Type B pancreatic cell (in vitro differentiated cells): ENCODE measurements at regions not wholly inside any gene's neighbourhood (a gene's known extent, or its start where the extent isn't known, plus 50 kb on each side); places are given as distances from the start of the nearest gene placed in this dataset.

Experiments used
- DNase-seq: peaks from one replicate; pipeline ENCODE4 v3.0.0; 2021; ENCODE audit warnings: mixed read lengths; ENCODE audit not compliant: unreplicated experiment; ENCODE audit errors: extremely low spot score
- H3K27ac Mint-ChIP-seq: 2 replicates; pipeline ENCODE4 v1.8.0; 2021; ENCODE audit warnings: mild to moderate bottlenecking, mixed read lengths
- H3K27me3 Mint-ChIP-seq: 2 replicates; pipeline ENCODE4 v1.8.0; 2021; ENCODE audit warnings: mixed read lengths
- H3K36me3 Mint-ChIP-seq: 2 replicates; pipeline ENCODE4 v1.8.0; 2021; ENCODE audit warnings: mixed read lengths
- H3K4me1 Mint-ChIP-seq: one replicate; pipeline ENCODE4 v1.8.0; 2021; ENCODE audit warnings: mixed read lengths; ENCODE audit not compliant: unreplicated experiment
- H3K4me3 Mint-ChIP-seq: 2 replicates; pipeline ENCODE4 v1.8.0; 2021; ENCODE audit warnings: mild to moderate bottlenecking, mixed read lengths
- H3K9me3 Mint-ChIP-seq: 2 replicates; pipeline ENCODE4 v1.8.0; 2021; ENCODE audit warnings: mixed read lengths
- TF ChIP-seq, protein P1 (sequence below): fragments of 200-600 bp; sonication (generic); conservative IDR thresholded peaks from 2 replicates; pipeline ENCODE4 v1.5.0; 2021; ENCODE audit warnings: antibody characterized with exemption, mild to moderate bottlenecking

DNA sequence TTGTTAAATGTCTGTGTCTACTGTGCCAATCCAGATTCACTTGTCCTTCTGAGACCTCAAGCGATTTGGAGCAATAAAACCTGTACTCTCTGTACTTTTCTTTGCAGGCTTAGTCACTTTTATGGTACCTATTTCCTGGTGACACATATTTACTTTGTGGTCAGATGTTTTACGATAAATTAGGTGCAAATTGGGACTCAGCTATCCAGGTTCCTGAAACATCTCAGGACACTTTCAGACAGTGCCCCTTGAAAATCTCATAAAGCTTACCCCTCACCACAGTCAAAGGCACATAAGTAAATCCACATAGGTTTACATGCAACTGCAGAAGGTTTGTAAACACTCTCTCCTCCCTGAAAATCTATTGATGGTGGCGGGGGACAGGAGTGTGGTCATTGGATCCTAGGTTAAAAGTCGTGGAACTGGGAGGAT, 438.8 kb downstream of the EFNB2 start:
- TF ChIP-seq, protein P1, sequence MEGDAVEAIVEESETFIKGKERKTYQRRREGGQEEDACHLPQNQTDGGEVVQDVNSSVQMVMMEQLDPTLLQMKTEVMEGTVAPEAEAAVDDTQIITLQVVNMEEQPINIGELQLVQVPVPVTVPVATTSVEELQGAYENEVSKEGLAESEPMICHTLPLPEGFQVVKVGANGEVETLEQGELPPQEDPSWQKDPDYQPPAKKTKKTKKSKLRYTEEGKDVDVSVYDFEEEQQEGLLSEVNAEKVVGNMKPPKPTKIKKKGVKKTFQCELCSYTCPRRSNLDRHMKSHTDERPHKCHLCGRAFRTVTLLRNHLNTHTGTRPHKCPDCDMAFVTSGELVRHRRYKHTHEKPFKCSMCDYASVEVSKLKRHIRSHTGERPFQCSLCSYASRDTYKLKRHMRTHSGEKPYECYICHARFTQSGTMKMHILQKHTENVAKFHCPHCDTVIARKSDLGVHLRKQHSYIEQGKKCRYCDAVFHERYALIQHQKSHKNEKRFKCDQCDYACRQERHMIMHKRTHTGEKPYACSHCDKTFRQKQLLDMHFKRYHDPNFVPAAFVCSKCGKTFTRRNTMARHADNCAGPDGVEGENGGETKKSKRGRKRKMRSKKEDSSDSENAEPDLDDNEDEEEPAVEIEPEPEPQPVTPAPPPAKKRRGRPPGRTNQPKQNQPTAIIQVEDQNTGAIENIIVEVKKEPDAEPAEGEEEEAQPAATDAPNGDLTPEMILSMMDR: no peak
- peaks cover 32% of the 10 kb centered on the region for H3K4me1 Mint-ChIP-seq
- H3K36me3 Mint-ChIP-seq: no peaks in the 10 kb centered on the region
- peak overlapping the region; percentile 18 for H3K27ac Mint-ChIP-seq
- peaks cover 6% of the 10 kb centered on the region for H3K9me3 Mint-ChIP-seq
- no peak overlapping the region for H3K4me3 Mint-ChIP-seq
- H3K27me3 Mint-ChIP-seq: no peaks in the 10 kb centered on the region
- DNase-seq: no peak

DNA sequence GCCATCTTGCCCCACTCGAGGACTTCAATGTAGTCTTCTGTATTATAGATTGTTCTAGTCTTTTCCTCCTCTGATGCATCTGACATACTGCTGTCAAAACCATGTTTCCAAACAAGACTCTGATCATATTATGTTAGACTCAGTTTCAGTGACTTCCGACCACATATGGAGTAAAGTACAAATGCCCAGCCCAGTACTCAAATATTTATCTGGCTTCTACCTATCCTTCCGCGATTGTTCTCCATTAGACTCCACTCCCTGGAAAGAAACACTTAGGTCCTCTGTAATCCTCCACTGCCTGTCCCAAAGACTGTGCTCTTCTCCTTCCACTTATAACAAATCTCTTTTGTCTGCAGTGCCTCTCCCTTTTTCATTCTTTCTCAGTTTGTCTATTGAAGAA, 439.5 kb downstream of the EFNB2 start:
- Mint-ChIP-seq H3K4me1 (peaks cover 29% of the 10 kb centered on the region), H3K27me3 (no peaks in the 10 kb centered on the region), H3K4me3 (no peak overlapping the region), H3K9me3 (peaks cover 6% of the 10 kb centered on the region), H3K36me3 (no peaks in the 10 kb centered on the region), H3K27ac (peak overlapping the region; percentile 18)
- TF ChIP-seq, protein P1: no peak
- DNase-seq: no peak

DNA sequence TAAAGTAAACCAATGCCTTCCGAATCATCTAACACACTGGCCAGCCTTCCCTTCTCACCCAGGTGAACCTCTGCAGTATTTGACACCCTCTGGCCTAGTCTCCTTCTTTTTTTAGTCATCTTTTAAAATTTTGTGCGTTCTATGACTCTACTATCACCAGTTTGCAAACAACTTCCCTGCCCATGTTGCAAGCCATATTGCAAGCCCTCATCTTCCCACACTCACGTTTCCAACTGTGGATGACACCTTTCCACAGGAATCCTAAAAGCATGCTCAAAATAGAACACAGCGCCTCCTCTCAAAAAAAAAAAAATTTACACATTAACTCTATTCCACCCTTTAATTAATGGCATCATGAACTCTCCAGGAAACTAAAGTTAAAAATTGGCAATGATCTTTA, 440.1 kb downstream of the EFNB2 start:
- H3K4me3 Mint-ChIP-seq: no peak overlapping the region
- H3K9me3 Mint-ChIP-seq: peaks cover 6% of the 10 kb centered on the region
- H3K36me3 Mint-ChIP-seq: no peaks in the 10 kb centered on the region
- TF ChIP-seq, protein P1: no peak
- H3K4me1 Mint-ChIP-seq: peaks cover 26% of the 10 kb centered on the region
- no peak overlapping the region for H3K27ac Mint-ChIP-seq
- no peaks in the 10 kb centered on the region for H3K27me3 Mint-ChIP-seq
- no peak for DNase-seq

DNA sequence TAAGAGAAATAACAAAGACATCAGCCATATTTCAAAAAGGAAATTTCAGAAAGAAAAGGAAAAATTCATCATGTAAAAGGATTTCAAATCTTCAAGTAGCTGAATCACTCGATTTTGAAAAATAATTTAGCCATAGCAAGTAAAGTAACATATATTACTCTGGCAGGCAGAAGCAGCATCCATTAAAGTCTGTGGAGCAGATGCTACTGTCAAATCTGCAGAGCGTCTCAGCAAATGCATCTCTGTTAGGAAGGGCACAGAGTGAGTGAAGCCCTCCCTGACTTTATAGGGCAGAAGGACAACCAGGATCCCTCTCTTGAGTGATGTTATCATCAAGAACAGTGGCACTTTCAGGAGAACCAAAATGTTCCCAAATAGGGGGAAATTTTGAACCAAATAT, 445.5 kb downstream of the EFNB2 start:
- H3K4me3 Mint-ChIP-seq: no peak overlapping the region

DNA sequence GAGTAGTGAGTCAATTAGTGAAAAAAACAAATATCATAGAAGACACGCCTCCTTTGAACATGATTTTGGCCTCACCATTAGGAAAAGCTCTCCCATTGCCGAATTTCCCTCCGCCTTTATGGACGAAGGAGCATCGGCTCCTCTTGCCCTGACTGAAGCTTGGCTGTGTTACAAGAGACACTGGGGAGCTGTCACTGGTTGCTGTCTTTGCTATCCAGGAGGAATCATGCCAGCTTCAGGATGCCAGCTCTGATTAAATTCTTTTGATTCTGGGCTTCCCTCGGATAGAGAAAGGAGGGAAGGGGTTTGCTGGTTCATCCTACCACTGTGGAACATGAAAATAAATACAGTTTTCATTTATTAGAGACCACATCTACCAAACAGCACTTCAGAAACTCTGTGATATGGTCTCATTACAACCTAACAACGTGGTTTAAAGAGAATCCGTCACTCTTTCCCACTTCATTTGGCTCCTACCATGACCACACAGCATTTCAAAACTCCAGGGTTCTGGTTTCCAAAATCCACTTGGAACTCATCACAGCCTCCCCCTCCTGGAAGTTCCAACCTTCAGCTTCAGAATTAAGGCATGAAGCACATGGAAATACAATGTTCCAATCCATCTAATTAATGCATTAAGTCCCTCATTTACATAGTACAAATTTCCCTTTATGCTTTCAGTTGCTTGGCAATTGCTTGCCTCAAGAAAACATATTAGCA, 446.0 kb downstream of the EFNB2 start:
- H3K27ac Mint-ChIP-seq: no peak overlapping the region
- peaks cover 5% of the 10 kb centered on the region for H3K27me3 Mint-ChIP-seq
- TF ChIP-seq, protein P1: no peak
- no peaks in the 10 kb centered on the region for H3K36me3 Mint-ChIP-seq
- no peak for DNase-seq
- no peak overlapping the region for H3K4me3 Mint-ChIP-seq
- H3K4me1 Mint-ChIP-seq: peaks cover 4% of the 10 kb centered on the region
- H3K9me3 Mint-ChIP-seq: no peaks in the 10 kb centered on the region

More for the DNA sequence above, 445.5 kb downstream of the EFNB2 start:
- H3K9me3 Mint-ChIP-seq: no peaks in the 10 kb centered on the region
- H3K36me3 Mint-ChIP-seq: no peaks in the 10 kb centered on the region
- H3K4me1 Mint-ChIP-seq: peaks cover 4% of the 10 kb centered on the region
- peaks cover 5% of the 10 kb centered on the region for H3K27me3 Mint-ChIP-seq
- no peak overlapping the region for H3K27ac Mint-ChIP-seq
- TF ChIP-seq, protein P1: no peak
- no peak for DNase-seq
